ENCODE measurements at regions not wholly inside any gene's neighbourhood (a gene's known extent, or its start where the extent isn't known, plus 50 kb on each side); places are given as distances from the start of the nearest gene placed in this dataset.

DNA sequence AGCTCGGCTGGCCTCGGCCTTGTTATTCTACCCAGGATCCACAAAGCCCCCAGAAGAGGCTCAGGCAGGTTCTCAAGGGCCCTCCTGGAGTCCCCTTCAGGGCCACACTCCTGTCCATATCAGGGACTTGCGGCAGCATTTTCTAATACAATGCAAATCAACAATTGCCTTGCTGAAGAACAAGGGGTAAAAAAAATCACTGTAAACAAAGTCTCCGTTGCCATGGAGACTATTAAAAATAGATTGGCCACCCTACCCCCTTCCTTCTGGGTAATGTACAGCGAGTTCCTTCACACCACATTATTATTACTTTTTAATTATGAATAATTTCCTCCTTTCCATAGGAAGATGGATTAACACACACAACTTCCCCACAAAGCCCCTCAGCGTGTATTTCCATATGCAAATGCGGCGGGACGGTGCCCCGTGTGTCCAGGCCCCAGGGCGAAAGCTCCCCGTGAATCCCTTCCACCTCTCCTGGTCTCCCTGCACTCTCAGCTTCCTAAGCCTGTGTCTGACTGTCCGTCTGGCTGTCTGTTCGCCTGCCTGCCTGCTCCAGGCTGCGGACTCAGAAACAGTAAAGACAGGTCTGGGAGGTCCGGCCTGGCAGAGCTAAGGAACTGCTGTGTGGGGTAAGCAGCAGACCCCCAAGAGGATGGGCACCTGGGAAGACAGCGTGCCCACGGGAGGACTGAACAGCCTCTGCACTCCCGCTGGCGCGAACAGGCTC is 196.6 kb downstream of the RBFOX3 start:
- Mint-ChIP-seq H3K36me3 (no peaks in the 10 kb centered on the region), H3K9me3 (no peaks in the 10 kb centered on the region), H3K4me3 (no peak overlapping the region), H3K4me1 (no peaks in the 10 kb centered on the region), H3K27me3 (peaks cover 8% of the 10 kb centered on the region), H3K27ac (no peak overlapping the region)
- DNase-seq = no peak
- CTCF ChIA-PET = no interaction called here

DNA sequence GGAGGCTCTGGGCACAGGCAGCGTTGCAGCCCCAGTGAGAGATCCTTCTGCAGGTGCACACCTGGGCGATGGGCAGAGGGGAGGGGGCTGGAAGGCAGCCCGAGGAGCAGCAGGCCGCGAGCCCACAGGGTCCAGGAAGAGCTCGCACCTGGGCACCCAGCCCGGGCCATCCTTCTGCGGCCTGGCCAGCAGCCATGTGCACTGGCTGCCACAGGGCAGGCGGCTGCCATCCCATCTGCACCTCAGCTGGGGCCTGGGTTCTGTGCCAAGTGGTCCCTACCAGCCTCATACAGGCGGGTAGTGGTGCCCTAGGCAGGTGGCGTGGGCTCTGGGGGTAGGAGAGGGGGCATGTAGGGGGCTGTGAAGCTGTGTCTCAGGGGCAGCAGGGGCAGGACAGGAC is 197.2 kb downstream of the RBFOX3 start:
- H3K27ac Mint-ChIP-seq = no peak overlapping the region
- H3K4me3 Mint-ChIP-seq = no peak overlapping the region
- peaks cover 14% of the 10 kb centered on the region for H3K27me3 Mint-ChIP-seq
- no peaks in the 10 kb centered on the region for H3K36me3 Mint-ChIP-seq
- no peak for DNase-seq
- no peaks in the 10 kb centered on the region for H3K4me1 Mint-ChIP-seq
- CTCF ChIA-PET = no interaction called here
- no peaks in the 10 kb centered on the region for H3K9me3 Mint-ChIP-seq

DNA sequence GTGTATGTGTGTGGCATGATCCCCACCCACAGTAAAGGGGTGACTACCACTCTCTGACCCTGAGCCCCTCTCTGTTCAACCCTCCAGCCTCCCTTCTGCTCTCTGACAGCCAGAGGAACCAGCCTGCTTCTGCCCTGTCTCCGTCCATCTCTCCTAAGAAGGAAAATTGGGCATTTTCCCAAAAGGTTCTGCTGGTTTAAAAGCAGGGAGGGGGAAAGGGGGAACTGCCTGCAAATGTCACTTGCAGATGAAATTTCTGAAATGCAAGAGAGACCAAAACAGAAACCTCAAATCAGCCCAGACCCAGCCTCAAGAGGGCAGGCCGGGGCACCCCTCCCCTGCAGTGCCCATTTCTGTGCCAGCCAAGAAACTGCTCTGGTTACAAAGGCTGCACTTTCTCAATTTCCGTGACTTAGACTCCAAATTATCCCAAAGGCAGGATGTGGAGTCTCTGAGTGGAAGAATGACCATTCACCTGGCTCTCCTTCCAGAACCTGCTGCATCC is 197.9 kb downstream of the RBFOX3 start:
- Mint-ChIP-seq H3K4me1 (no peaks in the 10 kb centered on the region), H3K27me3 (peaks cover 19% of the 10 kb centered on the region), H3K27ac (no peak overlapping the region), H3K4me3 (no peak overlapping the region), H3K9me3 (no peaks in the 10 kb centered on the region), H3K36me3 (no peaks in the 10 kb centered on the region)
- CTCF ChIA-PET = no interaction called here
- DNase-seq = no peak

DNA sequence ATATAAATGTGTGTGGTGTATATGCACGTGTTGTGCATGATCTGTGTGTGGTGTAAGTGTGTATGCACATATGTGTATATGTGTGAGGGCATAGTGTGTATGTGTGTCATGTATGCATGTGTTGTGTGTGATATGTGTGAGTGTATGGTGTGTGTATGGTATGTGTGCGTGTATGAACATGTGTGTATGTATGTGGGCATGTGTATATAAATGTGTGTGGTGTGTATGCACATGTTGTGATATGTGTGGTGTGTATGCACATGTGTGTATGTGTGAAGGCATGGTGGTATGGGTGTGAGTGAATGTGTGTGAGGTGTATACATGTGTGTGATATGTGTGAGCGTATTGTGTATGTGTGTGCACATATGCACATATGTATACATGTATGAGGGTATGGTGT is 198.7 kb downstream of the RBFOX3 start:
- Mint-ChIP-seq H3K4me1 (no peaks in the 10 kb centered on the region), H3K4me3 (no peak overlapping the region), H3K27me3 (peaks cover 28% of the 10 kb centered on the region), H3K9me3 (no peaks in the 10 kb centered on the region), H3K36me3 (no peaks in the 10 kb centered on the region), H3K27ac (no peak overlapping the region)
- CTCF ChIA-PET = no interaction called here
- no peak for DNase-seq

DNA sequence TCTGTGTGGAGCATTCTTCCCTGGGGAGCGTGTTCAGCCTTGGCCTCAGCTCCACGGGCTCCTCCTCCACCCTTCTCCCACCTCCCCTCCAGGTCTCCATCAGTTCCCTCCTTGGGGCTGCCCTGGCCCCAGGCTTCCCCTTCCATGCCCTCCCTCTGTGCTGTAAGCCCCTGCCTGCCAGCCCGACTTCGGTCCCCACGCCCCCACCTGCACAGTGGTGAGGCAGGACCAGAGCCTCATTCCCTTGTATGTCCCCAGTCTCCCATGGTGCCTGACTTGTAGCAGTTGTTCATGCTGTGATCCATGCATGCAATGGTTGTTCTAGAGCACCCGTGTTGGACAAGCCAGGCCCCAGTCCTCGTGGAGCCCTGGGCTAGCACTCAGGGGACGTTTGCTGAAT is 199.4 kb downstream of the RBFOX3 start:
- Mint-ChIP-seq H3K36me3 (no peaks in the 10 kb centered on the region), H3K4me3 (no peak overlapping the region), H3K27ac (no peak overlapping the region), H3K27me3 (peaks cover 34% of the 10 kb centered on the region), H3K4me1 (no peaks in the 10 kb centered on the region), H3K9me3 (no peaks in the 10 kb centered on the region)
- no peak for DNase-seq
- CTCF ChIA-PET = no interaction called here

DNA sequence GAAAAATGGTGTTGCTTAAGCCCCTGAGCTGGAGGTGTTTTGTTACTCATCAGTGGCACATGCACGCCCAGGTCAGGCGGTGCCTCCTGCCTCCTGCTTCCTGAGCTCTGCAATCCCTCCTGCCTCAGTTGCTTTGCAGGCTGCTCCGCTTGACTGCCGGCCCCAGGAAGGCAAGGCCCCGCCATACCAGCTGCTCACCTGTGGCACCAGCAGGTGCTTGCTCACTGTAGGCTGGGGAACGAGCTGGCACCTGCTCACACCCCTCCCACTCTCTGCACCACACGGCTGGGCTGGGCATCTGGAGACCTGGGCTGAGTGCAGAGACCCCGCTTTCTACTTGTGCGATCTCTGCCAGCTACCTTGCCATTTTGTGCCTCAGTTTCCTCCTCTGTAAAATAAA is 200.2 kb downstream of the RBFOX3 start:
- Mint-ChIP-seq H3K9me3 (no peaks in the 10 kb centered on the region), H3K36me3 (no peaks in the 10 kb centered on the region), H3K27me3 (peaks cover 42% of the 10 kb centered on the region), H3K4me1 (no peaks in the 10 kb centered on the region), H3K4me3 (no peak overlapping the region), H3K27ac (no peak overlapping the region)
- CTCF ChIA-PET = interaction anchor here (1.6 to 2.1 kb wide), 2 partner anchors 10 to 17 kb away, joined by 5 to 12 read pairs; no protein-coding TSS in a partner anchor
- DNase-seq = no peak

DNA sequence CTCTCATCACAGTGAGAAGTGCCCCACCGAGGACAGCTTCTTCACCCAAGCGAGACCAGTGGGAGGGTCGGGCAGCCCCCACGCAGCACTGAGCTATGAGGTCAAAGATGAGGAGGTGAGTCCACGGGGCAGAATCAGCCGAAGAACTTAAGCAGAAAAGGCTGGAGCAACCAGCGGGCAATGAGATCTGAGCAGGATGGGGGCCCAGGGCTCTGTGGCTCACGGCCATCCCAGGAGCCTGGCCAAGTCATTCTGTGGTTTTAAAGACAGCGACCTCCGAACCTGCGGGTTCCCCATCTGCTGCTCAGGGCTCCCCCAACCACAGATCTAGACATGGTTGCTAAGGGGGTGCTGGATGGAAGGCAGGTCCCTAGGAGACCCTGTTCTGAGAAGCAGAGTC is 202.6 kb downstream of the RBFOX3 start:
- Mint-ChIP-seq H3K4me1 (no peaks in the 10 kb centered on the region), H3K27me3 (peaks cover 61% of the 10 kb centered on the region), H3K27ac (no peak overlapping the region), H3K9me3 (no peaks in the 10 kb centered on the region), H3K4me3 (no peak overlapping the region), H3K36me3 (no peaks in the 10 kb centered on the region)
- no peak for DNase-seq
- CTCF ChIA-PET = no interaction called here

DNA sequence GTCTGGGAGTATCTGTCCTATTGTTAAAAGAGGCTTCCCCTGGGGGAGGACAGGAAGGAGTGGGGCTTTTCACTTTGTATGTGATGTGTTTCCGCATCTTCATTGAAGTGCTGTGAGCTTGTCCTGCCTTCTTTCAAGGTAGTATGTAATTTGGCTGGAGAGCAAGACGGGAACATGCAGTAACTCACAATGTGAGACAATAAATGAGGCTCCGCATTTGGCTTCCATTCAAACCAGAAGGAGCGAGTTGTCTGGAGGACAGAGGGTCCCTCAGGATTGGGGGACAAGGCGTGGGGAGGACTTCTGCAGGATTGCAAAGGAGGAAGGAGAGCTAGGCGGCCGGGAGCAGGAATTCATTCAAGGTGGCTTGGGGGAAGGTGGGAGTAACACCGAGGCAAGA is 203.5 kb downstream of the RBFOX3 start:
- no peaks in the 10 kb centered on the region for H3K4me1 Mint-ChIP-seq
- CTCF ChIA-PET = no interaction called here
- peaks cover 70% of the 10 kb centered on the region for H3K27me3 Mint-ChIP-seq
- DNase-seq = no peak
- H3K4me3 Mint-ChIP-seq = no peak overlapping the region
- no peak overlapping the region for H3K27ac Mint-ChIP-seq
- H3K36me3 Mint-ChIP-seq = no peaks in the 10 kb centered on the region
- no peaks in the 10 kb centered on the region for H3K9me3 Mint-ChIP-seq

DNA sequence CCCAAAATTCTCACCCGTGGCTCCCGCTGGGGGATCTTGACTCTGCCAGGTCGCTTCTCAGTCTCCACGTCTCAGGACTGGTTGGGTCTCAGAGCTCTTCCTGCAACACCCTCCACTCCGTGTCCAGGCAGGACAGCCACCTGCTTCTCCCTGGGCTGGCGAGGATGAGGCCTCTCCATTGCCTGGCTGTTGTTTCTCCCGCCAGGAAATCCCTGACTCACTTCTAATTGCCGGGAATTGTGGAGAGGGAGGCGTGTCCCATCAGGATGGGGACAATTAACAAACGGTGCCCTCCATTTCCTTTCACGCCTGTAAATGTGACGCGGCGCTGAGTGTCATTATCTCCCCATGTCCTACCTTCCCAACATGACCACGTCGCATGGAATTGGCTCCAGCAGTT is 204.5 kb downstream of the RBFOX3 start:
- DNase-seq = no peak
- Mint-ChIP-seq H3K4me1 (peaks cover 2% of the 10 kb centered on the region), H3K36me3 (no peaks in the 10 kb centered on the region), H3K27ac (no peak overlapping the region), H3K27me3 (peaks cover 79% of the 10 kb centered on the region), H3K4me3 (no peak overlapping the region), H3K9me3 (no peaks in the 10 kb centered on the region)
- CTCF ChIA-PET = interaction anchor here (3.1 kb wide), 1 partner anchor 14 kb away, joined by 10 read pairs; no protein-coding TSS in a partner anchor

DNA sequence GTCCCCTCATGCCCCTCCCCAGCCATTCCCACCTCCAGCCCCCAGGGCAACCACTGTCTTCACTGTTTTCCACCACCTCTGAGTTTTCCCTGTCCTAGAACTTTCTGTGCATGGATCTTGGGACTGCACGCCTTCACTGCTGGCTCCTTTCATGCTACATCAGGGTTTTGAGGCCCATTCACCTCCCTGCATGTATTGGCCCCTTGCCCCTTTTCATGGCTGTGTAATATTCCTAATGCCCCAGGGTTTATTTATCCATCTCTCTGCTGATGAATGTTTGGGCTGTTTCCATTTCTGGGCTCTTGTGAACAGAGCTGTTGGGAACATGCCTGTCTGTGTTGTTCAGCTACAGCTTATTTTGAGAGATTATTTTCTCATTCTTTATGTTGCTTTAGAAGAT is 205.0 kb downstream of the RBFOX3 start:
- Mint-ChIP-seq H3K27me3 (peaks cover 84% of the 10 kb centered on the region), H3K4me1 (peaks cover 7% of the 10 kb centered on the region), H3K4me3 (no peak overlapping the region), H3K36me3 (no peaks in the 10 kb centered on the region), H3K27ac (no peak overlapping the region), H3K9me3 (no peaks in the 10 kb centered on the region)
- CTCF ChIA-PET = interaction anchor here (3.1 to 4.0 kb wide), 2 partner anchors 12 to 14 kb away, joined by 10 to 16 read pairs; no protein-coding TSS in a partner anchor
- DNase-seq = no peak

DNA sequence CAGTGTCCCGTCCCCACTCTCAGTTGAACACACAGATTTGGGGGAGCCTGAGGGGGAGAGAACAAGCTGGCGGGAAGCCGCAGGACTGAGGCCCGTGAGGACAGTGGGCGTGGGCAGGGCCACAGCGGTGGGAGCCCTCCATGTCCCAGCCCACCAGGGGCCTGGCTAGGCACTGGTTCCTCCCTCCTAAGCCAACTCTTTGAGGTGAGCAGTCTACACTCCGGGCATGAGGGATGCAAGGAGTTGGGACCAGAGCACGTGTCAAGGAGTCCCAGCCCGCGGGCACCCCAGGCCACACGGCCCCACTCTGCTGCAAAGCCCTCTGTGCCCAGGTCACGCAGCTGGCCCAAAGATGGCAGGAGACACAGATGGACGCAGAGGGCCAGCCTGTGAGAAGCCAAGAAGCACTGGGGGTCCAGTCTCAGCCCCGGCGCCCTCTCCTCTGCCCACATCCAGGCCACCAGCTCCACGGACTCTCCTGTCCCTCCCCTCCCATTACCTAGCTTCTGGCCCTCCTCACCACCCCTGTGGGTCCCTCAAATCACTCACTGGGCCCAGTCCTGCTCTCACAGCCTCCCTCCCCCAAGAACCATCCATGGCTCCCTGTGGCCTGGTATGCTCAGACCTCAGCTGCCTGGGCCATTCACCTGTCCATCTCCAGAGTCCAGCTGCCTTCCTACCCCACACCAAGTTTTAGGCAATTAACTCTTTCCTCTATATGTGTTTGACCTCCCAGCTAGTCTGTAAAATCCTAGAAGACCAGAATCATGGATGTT is 206.5 kb downstream of the RBFOX3 start:
- DNase-seq = no peak
- peaks cover 91% of the 10 kb centered on the region for H3K27me3 Mint-ChIP-seq
- no peaks in the 10 kb centered on the region for H3K36me3 Mint-ChIP-seq
- no peaks in the 10 kb centered on the region for H3K9me3 Mint-ChIP-seq
- H3K27ac Mint-ChIP-seq = no peak overlapping the region
- no peak overlapping the region for H3K4me3 Mint-ChIP-seq
- CTCF ChIA-PET = interaction anchor here (1.4 to 4.0 kb wide), 4 partner anchors 10 to 317 kb away, joined by 3 to 16 read pairs (median 7); no protein-coding TSS in a partner anchor
- H3K4me1 Mint-ChIP-seq = peaks cover 13% of the 10 kb centered on the region

DNA sequence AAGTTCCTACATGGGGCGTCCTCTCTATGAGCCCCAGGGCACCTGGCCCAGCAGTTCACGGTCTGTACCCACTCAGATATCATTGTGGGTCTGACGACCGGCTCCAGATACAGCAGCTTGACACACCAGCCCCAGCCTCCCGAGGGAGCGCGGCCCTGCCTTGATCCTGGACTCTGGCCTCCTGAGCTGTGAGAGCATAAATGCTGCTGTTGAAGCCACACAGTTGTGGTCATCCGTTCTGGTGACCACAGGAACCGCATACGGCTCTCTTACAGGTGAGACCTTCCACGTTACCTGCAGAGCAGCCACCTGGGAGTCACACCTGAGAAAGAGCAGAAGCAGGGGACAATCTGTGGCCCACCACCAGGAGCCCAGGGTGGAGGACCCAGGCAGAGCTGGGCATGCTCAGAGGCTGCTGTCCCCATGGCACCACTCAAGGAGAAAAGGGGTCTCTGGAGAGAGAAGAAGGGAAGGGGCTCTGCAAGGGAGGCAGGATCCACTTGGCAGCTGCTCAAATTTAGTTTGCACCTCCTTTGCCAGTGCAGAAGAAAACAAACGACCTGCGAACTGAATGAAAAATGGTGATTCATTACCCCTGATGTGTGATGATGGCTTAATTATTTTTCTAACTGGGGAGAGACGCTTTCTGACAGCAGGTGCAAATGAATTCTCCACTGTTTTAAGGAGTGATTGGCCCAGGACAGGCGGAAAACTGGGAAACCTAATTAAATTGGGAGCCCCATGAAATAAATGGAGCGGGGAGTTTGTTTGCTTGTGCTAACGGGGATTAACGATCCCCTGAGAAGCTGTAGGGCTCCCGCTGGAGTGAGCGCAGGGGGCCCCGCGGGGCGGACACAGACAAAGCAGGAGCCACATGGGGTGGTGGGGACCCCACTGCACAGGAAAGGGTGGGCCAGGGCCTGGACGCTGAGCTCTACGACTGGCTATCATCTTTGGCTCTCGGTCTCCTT is 208.9 kb downstream of the RBFOX3 start:
- Mint-ChIP-seq H3K4me3 (no peak overlapping the region), H3K4me1 (peaks cover 13% of the 10 kb centered on the region), H3K36me3 (no peaks in the 10 kb centered on the region), H3K27ac (no peak overlapping the region), H3K9me3 (no peaks in the 10 kb centered on the region), H3K27me3 (peaks cover 89% of the 10 kb centered on the region)
- no peak for DNase-seq
- CTCF ChIA-PET = interaction anchor here (1.1 to 4.0 kb wide), 7 partner anchors 8 to 316 kb away, joined by 3 to 30 read pairs (median 12); no protein-coding TSS in a partner anchor

DNA sequence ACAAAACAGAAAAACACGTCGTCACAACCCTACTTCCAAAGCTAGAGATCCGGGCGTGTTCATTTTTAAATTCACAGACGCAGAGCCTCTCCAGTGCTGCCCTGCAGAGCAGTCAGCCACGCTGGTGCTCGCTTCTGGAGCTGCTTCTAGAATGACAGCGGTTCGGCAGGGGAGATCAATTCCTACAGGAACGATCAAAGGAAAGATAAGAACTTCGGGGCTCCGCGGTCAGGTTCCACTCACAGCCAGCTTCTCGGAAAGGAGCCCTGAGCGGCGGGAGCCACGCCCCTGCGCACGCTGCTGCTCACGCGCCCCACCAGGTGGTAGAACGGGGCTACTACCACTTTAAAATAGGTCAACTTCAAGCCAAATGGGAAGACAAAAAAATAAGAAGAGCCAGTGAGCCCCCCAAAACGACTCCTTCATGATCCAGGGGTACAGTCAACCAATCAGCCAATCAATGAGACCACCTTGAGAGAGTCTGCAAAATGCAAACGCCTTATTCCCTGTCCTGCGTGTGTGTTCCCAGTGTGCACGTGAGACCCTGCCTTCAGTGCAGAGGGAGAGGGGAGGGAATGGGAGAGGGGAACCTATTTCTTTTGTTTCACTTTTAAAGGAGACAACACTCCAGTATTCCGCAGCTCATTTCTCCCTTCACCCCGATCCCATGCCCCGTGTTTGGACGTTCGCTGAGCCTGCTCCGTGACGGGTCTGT is 209.7 kb downstream of the RBFOX3 start:
- peak; percentile 78 for DNase-seq
- H3K9me3 Mint-ChIP-seq = no peaks in the 10 kb centered on the region
- no peak overlapping the region for H3K27ac Mint-ChIP-seq
- H3K4me3 Mint-ChIP-seq = peak overlapping the region; percentile 37
- H3K4me1 Mint-ChIP-seq = peaks cover 13% of the 10 kb centered on the region
- CTCF ChIA-PET = interaction anchor here (0.6 to 2.6 kb wide), 8 partner anchors 9 to 396 kb away, joined by 3 to 30 read pairs (median 4); no protein-coding TSS in a partner anchor
- no peaks in the 10 kb centered on the region for H3K36me3 Mint-ChIP-seq
- peaks cover 81% of the 10 kb centered on the region for H3K27me3 Mint-ChIP-seq
